Dermis blood vessel endothelial cell (primary cell): ENCODE measurements at regions not wholly inside any gene's neighbourhood (a gene's known extent, or its start where the extent isn't known, plus 50 kb on each side); places are given as distances from the start of the nearest gene placed in this dataset.

Source experiments
- DNase-seq: peaks from one replicate; pipeline ENCODE4 v3.0.0; 2010

GRCh38 chr3:40704224-40704623, 179.5 kb downstream of the ZNF621 start:
- DNase-seq: no peak

DNA sequence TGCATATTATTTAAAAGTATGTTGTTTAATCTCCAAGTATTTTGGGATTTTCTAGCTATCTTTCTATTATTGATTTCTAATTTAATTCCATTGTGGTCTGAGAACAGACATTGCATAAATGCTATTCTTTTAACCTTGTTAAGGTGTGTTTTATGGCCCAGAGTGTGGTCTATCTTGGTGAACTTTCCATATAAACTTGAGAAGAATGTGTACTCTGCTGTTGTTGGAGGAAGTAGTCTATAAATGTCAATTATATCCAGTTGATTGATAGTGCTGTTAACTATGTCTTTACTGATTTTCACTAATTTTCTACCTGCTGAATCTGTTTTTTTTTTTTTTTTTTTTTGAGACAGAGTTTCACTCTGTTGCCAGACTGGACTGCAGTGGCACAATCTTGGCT, 180.9 kb downstream of the ZNF621 start:
- DNase-seq: no peak

DNA sequence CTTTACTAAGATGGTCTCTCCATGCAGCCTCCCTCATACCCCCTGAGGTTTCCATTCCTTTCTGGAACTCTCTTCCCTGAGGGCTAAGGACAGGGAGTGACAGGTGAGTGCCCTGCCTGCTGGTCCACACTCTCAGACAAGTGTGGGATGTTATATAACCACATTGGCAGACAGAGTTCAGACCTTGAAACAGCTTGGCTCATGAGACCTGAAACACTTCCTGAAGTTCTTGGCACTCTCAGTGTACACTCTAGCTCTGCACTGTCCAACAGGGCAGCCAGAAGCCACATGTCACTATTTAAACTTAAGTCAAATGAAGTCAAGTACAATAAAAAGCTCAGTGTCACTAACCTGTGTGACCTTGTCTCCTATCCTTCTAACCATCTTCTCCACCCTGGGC, 188.5 kb downstream of the ZNF621 start:
- DNase-seq: no peak

DNA sequence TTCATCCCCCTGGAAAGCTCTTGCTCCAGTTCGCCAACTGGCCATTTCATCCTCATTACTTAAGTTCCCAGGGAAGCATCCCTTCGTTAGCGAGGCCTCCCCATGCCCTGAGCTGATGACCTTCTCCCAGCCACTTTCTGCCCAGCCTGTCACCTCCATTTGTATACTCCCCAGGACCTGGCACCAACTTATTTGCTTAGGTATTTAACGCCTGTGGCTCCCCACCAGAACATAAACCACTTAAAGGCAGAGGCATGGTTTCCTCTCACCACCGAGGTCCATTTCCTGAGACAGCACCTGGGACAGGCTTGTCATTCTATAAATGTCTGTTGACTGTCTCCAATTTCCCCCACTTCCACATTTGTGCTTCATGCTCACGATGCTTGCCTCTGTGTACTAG, 189.0 kb downstream of the ZNF621 start:
- no peak for DNase-seq

DNA sequence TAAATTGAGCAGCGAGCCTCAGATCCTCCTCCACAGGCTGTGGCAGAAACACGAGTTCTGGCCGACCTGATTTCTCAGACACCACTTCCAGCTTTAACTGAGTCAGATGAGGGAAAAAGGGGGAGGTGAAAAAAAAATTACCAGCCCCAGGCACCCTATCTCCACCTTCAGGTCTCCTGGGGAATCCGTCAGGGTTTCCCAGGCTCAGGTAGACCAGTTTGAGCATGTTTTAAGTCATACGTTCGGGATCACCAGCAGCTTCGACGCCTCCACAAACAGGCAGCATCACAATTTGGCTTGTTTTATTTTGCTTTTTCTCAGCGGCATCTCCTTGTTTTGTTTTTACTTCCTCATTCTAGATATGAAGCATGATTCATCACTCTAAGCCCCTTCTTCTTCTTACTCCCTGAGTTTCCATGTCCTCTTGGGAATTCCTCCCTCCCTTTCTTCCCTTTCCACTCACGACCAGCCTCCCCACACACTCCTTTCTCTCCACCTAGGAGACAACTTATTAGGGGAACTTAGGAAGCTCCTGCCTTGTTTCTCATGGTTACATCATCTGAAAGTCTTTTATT, 190.1 kb downstream of the ZNF621 start:
- no peak for DNase-seq

DNA sequence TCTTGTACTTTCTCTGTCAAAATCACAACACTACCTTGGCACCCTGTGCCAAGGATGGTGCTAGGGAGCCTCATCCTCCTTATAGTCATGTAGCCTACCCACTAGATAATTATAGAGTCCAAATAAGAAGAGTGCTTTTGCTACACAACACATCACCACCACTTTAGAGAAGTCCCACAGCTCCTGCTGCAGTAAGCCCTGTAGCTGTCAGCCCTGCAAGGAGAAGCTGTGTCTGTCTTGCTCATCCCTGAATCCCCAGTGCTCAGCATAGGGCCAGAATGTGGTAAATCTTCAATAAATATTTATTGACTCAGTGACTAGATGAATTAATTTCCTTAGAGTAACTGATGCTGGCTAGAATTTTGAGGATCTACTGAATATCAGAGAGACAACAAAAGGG, 190.8 kb downstream of the ZNF621 start:
- no peak for DNase-seq

DNA sequence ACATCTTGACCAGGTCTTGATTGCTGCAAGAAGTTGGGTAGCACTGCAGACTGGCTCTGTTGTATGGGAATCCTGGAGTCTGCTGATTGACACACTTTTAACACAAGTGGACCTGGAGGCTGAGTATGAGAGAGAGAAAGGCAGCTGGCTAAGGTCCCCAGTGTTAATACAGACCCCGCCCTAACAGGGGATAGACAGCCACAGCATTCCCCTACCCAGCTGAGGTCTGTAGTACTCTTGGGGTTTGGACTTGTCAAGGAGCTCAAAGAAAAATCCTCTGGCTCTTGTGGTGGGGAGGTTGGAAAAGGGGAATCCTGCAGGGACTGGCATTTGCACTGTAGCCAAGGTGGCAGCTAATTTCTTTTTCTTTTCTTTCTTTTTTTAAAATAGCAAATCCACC, 192.7 kb downstream of the ZNF621 start:
- DNase-seq: no peak

DNA sequence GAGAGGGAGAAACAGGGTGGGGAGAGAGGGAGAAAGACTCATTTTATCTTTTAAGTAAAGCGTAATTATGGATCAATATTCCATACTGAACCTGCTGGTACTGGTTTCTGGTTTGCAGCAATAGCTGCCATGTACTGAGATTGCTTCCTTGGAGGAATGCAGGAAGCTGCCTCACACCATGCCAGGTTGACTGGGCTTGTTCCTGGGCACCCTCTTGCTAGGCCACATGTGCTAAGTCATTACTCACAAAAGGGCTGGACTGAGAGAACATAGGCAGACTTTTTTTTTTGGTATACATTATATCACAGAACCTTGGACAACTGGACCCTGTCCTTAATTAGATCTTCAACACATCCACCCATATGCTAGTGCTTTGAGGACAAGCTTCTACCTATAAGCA, 193.4 kb downstream of the ZNF621 start:
- DNase-seq: no peak

DNA sequence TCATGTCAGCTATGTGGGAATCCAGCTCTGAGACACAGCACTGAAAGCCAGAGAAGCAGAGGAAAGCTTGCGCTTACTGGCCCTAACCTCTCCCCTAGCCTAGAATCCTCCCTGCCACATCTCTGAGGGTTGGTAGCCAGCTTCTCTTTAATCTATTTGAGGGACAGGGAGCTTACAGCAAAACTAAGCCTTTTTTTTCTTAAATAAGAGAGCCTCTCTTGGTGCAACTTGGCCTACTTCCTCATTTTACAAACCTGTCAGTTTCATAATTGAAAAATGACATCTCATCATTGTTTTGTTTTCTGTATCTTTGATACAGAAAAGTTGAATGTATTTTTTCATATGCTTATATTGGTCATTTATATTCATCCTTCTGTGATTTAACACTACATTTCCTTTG, 193.9 kb downstream of the ZNF621 start:
- no peak for DNase-seq

GRCh38 chr3:40719660-40720287, 195.0 kb downstream of the ZNF621 start:
- DNase-seq: peak; percentile 59

- DNase-seq: no peak
These were observed 195.6 kb downstream of the ZNF621 start for GRCh38 chr3:40720341-40720740.

- no peak for DNase-seq
These were observed 196.1 kb downstream of the ZNF621 start for GRCh38 chr3:40720863-40721262.

DNA sequence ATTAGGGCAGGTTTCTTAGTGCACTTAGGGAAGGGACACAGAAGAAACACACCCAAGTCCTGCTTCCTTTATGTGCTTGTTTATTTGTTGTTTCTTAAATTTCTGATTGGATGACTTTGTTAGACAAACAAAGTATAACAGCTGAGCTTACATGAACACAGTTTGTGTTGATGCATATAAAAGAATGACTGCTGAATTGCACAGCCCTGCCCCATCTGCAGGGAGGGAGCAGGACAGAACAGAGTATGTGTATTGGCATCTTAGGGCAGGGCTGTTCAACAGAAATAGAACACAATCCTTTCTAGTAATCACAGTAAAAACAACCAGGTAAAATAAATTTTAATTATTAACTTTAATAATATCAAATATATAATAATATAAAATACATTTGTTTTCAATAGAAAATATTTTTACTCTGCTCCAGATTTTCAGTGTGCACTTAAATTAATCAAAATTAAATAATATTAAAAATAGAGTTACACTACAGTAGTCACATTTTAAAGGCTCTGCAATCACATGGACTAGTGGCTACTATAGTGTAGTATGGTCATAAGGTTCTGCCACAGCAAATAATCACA, 198.4 kb downstream of the ZNF621 start:
- DNase-seq: no peak

- no peak for DNase-seq
These were observed 200.3 kb downstream of the ZNF621 start for GRCh38 chr3:40725031-40725430.

DNA sequence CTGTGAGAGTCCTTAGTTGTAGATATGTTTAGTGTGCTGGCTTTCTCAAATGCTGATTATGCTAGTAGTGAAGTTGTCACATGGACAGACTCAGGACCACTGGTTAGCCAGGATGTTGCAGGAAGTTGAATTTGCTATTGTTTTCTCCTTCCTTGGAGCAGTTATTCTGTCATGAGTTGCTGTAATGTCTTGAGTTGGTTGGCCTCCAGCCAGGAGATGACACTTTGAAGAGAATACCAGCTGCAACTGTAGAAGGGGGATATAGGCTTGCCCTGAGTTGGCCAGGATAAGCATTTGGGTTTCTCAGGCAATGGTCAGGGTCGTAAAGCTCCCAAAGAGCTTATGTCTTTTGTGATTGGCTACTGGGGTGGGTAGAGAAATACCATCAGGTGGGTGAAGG, 206.7 kb downstream of the ZNF621 start:
- no peak for DNase-seq

DNA sequence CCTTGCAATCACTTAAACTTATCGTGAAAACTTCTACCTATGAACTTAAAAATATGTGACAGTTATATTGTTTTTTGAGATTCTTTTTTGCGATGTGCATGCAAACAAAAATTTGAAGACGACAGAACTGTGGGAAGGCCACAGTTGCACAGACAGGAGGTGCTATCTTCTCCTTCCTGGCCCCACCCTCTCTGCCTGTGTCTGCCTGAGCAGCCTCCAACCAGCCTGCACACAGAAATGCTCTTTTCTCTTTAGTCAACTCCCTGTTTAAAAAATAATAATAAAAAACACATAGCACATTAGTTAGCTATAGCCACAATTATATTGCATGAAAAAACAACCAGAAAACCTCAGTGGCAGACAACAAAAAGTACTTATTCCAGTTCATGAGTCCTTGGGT, 212.2 kb downstream of the ZNF621 start:
- DNase-seq: no peak

GRCh38 chr3:40737343-40737742, 212.6 kb downstream of the ZNF621 start:
- no peak for DNase-seq

DNA sequence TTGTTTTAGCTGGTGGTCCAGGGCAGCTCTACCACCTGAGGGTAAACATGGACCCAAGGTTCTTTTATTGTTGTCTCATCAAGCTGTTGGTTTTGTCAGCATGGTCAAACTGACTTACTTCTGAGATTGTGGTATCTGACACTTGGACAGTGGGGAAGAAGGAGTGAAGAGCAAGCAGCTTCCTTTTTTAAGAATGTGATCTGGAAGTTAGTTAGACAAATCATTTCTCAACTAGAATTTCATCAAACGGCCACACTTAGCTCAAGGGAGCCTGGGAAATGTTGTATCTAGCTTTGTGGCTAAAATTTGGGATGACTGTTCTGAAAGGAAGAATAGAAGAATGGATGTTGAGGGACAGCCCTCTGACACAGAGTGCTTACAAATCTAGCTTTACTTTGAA, 215.2 kb downstream of the ZNF621 start:
- DNase-seq: no peak

- peak; percentile 61 for DNase-seq
These were observed 217.0 kb downstream of the ZNF621 start for GRCh38 chr3:40741729-40742128.

- DNase-seq: peak; percentile 58
These were observed 220.8 kb downstream of the ZNF621 start for GRCh38 chr3:40745381-40746106.

DNA sequence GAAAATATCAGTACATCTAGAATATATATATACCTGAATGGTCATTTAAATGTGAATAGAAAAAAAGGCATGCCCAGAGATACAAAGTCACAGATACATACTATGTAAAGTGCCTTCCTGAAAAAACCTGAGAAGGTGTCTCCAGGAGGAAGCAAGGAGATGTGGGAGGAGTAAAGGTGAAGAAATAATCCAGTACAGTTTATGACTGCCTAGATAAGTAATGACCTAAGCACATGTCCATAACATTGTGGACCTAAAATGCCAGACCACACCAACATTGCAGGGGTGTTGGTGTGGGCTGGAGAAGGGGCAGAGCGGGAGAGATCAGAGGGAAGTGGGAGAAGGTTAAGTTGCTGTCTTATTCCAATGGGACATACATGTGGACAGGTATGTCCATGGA, 226.9 kb downstream of the ZNF621 start:
- DNase-seq: no peak

- DNase-seq: no peak
These were observed 227.7 kb downstream of the ZNF621 start for GRCh38 chr3:40752492-40752891.

DNA sequence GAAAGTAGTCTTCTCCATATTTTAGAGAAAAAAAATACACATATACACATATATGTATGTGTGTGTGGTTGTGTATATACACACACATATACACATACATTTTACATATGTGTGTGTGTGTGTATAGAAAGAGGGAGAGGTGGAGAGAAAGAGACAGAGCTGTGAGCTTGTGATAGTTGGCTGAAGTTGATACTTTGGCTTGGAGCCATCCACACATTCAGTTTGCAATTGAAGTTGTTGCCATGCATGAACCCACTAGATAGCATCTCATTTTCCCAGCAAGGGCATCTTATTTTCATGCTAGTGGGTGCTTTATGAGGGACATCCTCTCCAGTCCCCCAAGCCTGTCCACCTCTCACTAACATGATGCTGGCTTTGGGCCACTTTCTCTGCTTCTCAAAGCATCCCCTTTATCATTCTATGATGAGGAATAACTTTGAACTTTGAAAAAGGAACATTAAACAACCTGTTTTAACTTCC, 228.6 kb downstream of the ZNF621 start:
- DNase-seq: no peak

- DNase-seq: no peak
These were observed 229.2 kb downstream of the ZNF621 start for GRCh38 chr3:40753951-40754350.
